Cardiac fibroblast (primary cell): ENCODE measurements at regions not wholly inside any gene's neighbourhood (a gene's known extent, or its start where the extent isn't known, plus 50 kb on each side); places are given as distances from the start of the nearest gene placed in this dataset.

Experiments used
- DNase-seq, 2 donors: peaks; one replicate each; pipeline versions ENCODE4 v3.0.0 to v3.0.0-alpha.2; 2010; ENCODE audit warnings: low read depth in 2 of 2
- H3K4me3 ChIP-seq, 2 donors: replicated peaks in 1 of 2; 1 replicate in 1 of 2; 2 replicates in 1 of 2; pipeline ENCODE4 v1.5.1; 2011; ENCODE audit warnings: low read depth in 2 of 2, low read length in 2 of 2, mild to moderate bottlenecking in 2 of 2, moderate library complexity in 1 of 2
- CTCF ChIP-seq: IDR thresholded peaks from one replicate; pipeline ENCODE4 v1.5.1; 2011; ENCODE audit warnings: low read depth, mild to moderate bottlenecking, low read length, inconsistent platforms

- no peak for TF ChIP-seq CTCF
- DNase-seq, result no peak
- no peak overlapping the region for H3K4me3 ChIP-seq
These were observed 100.2 kb upstream of the USP38 start for GRCh38 chr4:143084566-143084965.

- TF ChIP-seq CTCF, result no peak
- DNase-seq, result peak; percentile 18 to 23
- no peak overlapping the region for H3K4me3 ChIP-seq
These were observed 99.5 kb upstream of the USP38 start for GRCh38 chr4:143085224-143085623.

- no peak for DNase-seq
- no peak overlapping the region for H3K4me3 ChIP-seq
- TF ChIP-seq CTCF, result no peak
These were observed 99.1 kb upstream of the USP38 start for GRCh38 chr4:143085659-143086058.

GRCh38 chr4:143089291-143089690 lies 95.4 kb upstream of the USP38 start:
- no peak for DNase-seq
- TF ChIP-seq CTCF, result no peak
- H3K4me3 ChIP-seq, result no peak overlapping the region

GRCh38 chr4:143089847-143090246 lies 94.9 kb upstream of the USP38 start:
- no peak overlapping the region for H3K4me3 ChIP-seq
- no peak for TF ChIP-seq CTCF
- no peak for DNase-seq

- DNase-seq, result no peak
- TF ChIP-seq CTCF, result no peak
- H3K4me3 ChIP-seq, result no peak overlapping the region
These were observed 92.9 kb upstream of the USP38 start for GRCh38 chr4:143091862-143092261.

- no peak for TF ChIP-seq CTCF
- no peak for DNase-seq
- H3K4me3 ChIP-seq, result no peak overlapping the region
These were observed 89.3 kb upstream of the USP38 start for GRCh38 chr4:143095447-143095846.
